Fibroblast of skin of abdomen (primary cell): ENCODE measurements at regions not wholly inside any gene's neighbourhood (a gene's known extent, or its start where the extent isn't known, plus 50 kb on each side); places are given as distances from the start of the nearest gene placed in this dataset.

Source experiments
- DNase-seq: peaks from one replicate; pipeline ENCODE4 v3.0.0-alpha.2; 2013

- no peak for DNase-seq
These were observed 171.7 kb upstream of the PHF14 start for GRCh38 chr7:10802011-10802410.

GRCh38 chr7:10802526-10802925 is 171.1 kb upstream of the PHF14 start:
- peak; percentile 86 for DNase-seq

- no peak for DNase-seq
These were observed 170.0 kb upstream of the PHF14 start for GRCh38 chr7:10803720-10804119.

- no peak for DNase-seq
These were observed 168.9 kb upstream of the PHF14 start for GRCh38 chr7:10804770-10805169.

GRCh38 chr7:10815546-10815945 is 158.1 kb upstream of the PHF14 start:
- DNase-seq, result no peak

GRCh38 chr7:10821156-10821555 is 152.5 kb upstream of the PHF14 start:
- no peak for DNase-seq

GRCh38 chr7:10824154-10824553 is 149.5 kb upstream of the PHF14 start:
- DNase-seq, result no peak

GRCh38 chr7:10838228-10838627 is 135.4 kb upstream of the PHF14 start:
- DNase-seq, result no peak

GRCh38 chr7:10845225-10845624 is 128.4 kb upstream of the PHF14 start:
- no peak for DNase-seq

- DNase-seq, result no peak
These were observed 118.1 kb upstream of the PHF14 start for GRCh38 chr7:10855583-10855982.

- DNase-seq, result no peak
These were observed 113.2 kb upstream of the PHF14 start for GRCh38 chr7:10860516-10860915.

- no peak for DNase-seq
These were observed 110.2 kb upstream of the PHF14 start for GRCh38 chr7:10863476-10863875.

GRCh38 chr7:10874666-10875065 is 99.0 kb upstream of the PHF14 start:
- no peak for DNase-seq

- no peak for DNase-seq
These were observed 98.6 kb upstream of the PHF14 start for GRCh38 chr7:10875080-10875479.

- DNase-seq, result no peak
These were observed 84.8 kb upstream of the PHF14 start for GRCh38 chr7:10888861-10889260.

GRCh38 chr7:10889266-10889898 is 84.3 kb upstream of the PHF14 start:
- DNase-seq, result peak; percentile 41

GRCh38 chr7:10908600-10908999 is 65.1 kb upstream of the PHF14 start:
- DNase-seq, result no peak

- DNase-seq, result no peak
These were observed 63.2 kb upstream of the PHF14 start for GRCh38 chr7:10910447-10910846.

- DNase-seq, result no peak
These were observed 61.6 kb upstream of the PHF14 start for GRCh38 chr7:10912077-10912476.

GRCh38 chr7:10913457-10913856 is 60.2 kb upstream of the PHF14 start:
- no peak for DNase-seq

- DNase-seq, result no peak
These were observed 55.5 kb upstream of the PHF14 start for GRCh38 chr7:10918093-10918590.

GRCh38 chr7:10919923-10920322 is 53.7 kb upstream of the PHF14 start:
- no peak for DNase-seq
